ENCODE measurements at regions not wholly inside any gene's neighbourhood (a gene's known extent, or its start where the extent isn't known, plus 50 kb on each side); places are given as distances from the start of the nearest gene placed in this dataset.
"Not testable (repeated sequence)": the region's sequence is repeated elsewhere in the genome, so short reads cannot be mapped to it uniquely, and the experiment has no call there.

DNA sequence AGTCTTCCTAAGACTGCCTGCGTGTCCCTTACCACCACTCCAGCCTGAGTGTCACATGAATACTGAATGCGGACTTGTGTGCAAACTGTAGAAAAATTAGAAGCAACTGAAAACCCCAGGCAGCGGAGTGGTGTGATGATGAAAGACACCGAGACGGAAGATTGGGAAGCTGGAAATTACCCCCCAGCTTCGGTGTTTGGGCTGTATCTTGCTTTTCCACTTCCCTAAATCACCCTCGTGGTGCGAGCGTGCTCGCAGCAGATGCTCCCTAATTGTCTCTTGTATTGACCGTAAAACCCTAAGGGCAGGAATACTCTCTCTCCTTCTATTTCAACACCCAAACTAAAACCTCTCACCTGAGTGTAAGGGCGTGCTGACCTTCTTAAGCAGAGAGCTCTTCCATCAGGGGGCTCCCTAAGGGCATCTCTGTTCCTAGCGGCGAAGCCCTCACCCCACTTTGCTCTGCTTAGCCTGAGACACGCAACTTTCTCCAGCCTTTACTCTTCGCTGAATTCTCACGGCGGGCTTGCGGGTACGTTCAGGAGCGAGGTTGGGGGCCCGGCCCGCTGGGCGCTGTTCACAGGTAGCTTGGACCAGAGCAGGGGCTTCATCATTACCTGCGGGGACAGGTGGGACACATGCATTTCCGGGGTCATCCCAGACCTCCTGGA, 62.4 kb downstream of the CRYBB2 start:
- peaks cover 6% of the 10 kb centered on the region for H3K4me1 Mint-ChIP-seq (ENCODE audit: low read depth)
- H3K4me3 Mint-ChIP-seq = no peak overlapping the region
- no peak overlapping the region for H3K27ac Mint-ChIP-seq
- no peaks in the 10 kb centered on the region for H3K36me3 Mint-ChIP-seq (ENCODE audit: low read depth)
- intact Hi-C loops (cut with micrococcal nuclease) = no loop called here
- peaks cover 67% of the 10 kb centered on the region for H3K27me3 Mint-ChIP-seq
- H3K9me3 Mint-ChIP-seq = no peaks in the 10 kb centered on the region

- H3K4me1 Mint-ChIP-seq (ENCODE audit: low read depth) = peaks cover 6% of the 10 kb centered on the region
- no peak overlapping the region for H3K27ac Mint-ChIP-seq
- H3K9me3 Mint-ChIP-seq = no peaks in the 10 kb centered on the region
- no peak overlapping the region for H3K4me3 Mint-ChIP-seq
- H3K27me3 Mint-ChIP-seq = peaks cover 69% of the 10 kb centered on the region
- intact Hi-C loops (cut with micrococcal nuclease) = no loop called here
- no peaks in the 10 kb centered on the region for H3K36me3 Mint-ChIP-seq (ENCODE audit: low read depth)
Measured at GRCh38 chr22:25282346-25282670, 62.9 kb downstream of the CRYBB2 start.

DNA sequence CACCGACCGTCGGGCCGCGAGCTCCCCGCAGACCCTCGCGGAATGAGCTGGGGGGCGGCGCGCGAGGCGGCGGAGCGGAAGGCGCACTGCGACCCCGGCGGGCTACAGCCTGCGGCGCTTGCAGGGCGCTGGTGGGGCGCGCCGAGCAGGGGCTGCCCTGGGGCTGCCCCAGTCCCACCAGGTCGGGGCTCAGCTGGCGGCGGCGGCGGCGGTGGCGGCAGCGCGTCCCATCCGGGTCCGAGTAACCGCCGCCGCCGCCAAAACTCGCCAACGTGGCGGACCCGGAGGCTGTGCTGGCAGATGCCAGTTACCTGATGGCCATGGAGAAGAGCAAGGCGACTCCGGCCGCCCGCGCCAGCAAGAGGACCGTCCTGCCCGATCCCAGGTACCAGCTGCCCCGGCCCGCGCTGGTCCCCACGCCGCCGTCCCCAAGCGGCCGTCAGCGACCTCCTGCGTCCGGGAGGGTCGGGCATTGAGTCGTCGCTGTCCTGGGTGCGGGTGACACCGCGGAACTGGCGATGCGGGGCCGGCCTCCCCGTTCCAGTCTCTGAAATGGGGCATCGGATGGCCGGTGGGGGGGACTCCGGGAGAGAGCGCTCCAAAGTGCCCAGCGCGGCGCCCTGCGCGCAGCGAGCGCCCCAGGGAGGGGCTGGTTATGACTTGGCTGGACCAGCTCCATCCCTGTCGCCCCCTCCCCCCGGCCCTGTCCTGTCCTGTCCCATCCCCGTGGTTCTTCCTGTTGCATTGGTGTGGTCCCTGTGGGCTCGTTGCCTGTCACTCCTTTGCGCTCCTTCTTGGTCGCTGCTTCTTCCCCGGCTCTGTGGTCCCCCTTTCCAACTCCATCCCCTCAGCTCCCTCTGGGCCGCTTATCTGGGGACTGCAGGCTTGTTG, 63.5 kb downstream of the CRYBB2 start:
- intact Hi-C loops (cut with micrococcal nuclease) = no loop called here
- Mint-ChIP-seq H3K4me3 (no peak overlapping the region), H3K9me3 (no peaks in the 10 kb centered on the region), H3K4me1 (ENCODE audit: low read depth) (peaks cover 6% of the 10 kb centered on the region), H3K36me3 (ENCODE audit: low read depth) (no peaks in the 10 kb centered on the region), H3K27me3 (peaks cover 70% of the 10 kb centered on the region), H3K27ac (no peak overlapping the region)

GRCh38 chr22:25288481-25288880, 69.0 kb downstream of the CRYBB2 start:
- H3K36me3 Mint-ChIP-seq (ENCODE audit: low read depth); intact Hi-C loops (cut with micrococcal nuclease); H3K27ac Mint-ChIP-seq: not testable (repeated sequence)

DNA sequence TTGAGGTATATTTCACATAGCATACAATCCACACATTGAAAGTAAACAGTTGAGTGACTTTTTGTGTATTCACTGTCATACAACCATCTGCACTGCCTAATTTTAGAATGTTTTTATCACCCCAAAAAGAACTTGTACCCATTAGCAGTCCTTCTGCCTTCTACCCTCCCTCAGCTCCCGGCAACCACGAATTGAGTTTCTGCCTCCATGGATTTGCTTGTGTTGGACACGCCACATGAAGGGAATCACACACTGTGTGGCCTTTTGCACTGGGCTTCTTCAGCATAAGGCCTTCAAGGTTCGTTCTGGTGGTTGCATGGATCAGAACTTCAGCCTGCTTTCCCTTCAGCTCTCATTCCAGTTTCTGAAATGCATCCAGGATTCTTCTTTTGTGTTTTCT, 82.5 kb downstream of the CRYBB2 start:
- peaks cover 20% of the 10 kb centered on the region for H3K27me3 Mint-ChIP-seq
- H3K4me3 Mint-ChIP-seq; H3K27ac Mint-ChIP-seq; H3K4me1 Mint-ChIP-seq (ENCODE audit: low read depth); intact Hi-C loops (cut with micrococcal nuclease); H3K9me3 Mint-ChIP-seq; H3K36me3 Mint-ChIP-seq (ENCODE audit: low read depth): not testable (repeated sequence)

More at GRCh38 chr22:25288481-25288880, 69.0 kb downstream of the CRYBB2 start:
- H3K9me3 Mint-ChIP-seq; H3K4me1 Mint-ChIP-seq (ENCODE audit: low read depth); H3K4me3 Mint-ChIP-seq: not testable (repeated sequence)
- H3K27me3 Mint-ChIP-seq = peaks cover 35% of the 10 kb centered on the region

DNA sequence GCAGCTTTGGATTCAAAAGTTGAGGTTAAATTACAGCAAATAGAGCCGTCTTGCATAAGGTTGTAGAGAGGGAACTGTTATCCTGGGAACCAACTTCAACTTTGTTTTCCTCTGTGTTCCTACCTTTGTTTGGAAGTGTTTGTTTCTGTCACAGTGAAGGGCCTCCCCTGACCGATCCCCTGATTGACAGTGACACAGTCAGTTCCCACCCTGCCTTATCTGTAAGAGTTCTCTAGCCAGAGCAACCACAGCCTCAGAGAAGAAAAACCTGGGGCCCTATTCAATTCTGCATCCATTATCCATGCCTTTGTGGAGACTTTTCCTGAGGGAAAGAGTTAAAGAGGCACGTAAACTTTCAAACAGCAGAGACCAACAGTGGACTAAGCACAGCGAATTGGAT, 90.1 kb downstream of the CRYBB2 start:
- H3K4me1 Mint-ChIP-seq (ENCODE audit: low read depth); H3K27ac Mint-ChIP-seq; H3K9me3 Mint-ChIP-seq; H3K36me3 Mint-ChIP-seq (ENCODE audit: low read depth); intact Hi-C loops (cut with micrococcal nuclease); H3K4me3 Mint-ChIP-seq: not testable (repeated sequence)
- H3K27me3 Mint-ChIP-seq = peaks cover 11% of the 10 kb centered on the region

DNA sequence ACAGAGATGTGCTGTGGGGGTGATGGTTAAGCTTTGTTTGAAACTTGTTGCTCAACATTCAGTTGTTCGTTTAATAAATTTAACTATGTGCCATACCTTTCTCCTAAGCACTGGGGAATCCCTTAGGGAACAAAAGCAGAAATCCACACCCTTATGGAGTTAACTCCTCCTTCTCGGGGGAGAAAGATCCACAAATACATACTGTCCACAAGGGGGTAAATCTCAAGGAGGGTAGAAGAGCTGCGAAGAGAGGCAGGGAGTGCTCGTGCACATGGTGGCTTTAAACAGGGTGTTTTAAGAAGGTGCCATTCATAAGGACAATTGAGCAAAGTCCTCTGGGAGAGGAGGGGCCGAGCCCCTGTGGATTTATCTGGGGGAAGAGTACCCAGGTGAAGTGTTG, 92.5 kb downstream of the CRYBB2 start:
- H3K36me3 Mint-ChIP-seq (ENCODE audit: low read depth); H3K9me3 Mint-ChIP-seq; H3K4me1 Mint-ChIP-seq (ENCODE audit: low read depth); H3K4me3 Mint-ChIP-seq; intact Hi-C loops (cut with micrococcal nuclease); H3K27ac Mint-ChIP-seq: not testable (repeated sequence)
- H3K27me3 Mint-ChIP-seq = peaks cover 11% of the 10 kb centered on the region

DNA sequence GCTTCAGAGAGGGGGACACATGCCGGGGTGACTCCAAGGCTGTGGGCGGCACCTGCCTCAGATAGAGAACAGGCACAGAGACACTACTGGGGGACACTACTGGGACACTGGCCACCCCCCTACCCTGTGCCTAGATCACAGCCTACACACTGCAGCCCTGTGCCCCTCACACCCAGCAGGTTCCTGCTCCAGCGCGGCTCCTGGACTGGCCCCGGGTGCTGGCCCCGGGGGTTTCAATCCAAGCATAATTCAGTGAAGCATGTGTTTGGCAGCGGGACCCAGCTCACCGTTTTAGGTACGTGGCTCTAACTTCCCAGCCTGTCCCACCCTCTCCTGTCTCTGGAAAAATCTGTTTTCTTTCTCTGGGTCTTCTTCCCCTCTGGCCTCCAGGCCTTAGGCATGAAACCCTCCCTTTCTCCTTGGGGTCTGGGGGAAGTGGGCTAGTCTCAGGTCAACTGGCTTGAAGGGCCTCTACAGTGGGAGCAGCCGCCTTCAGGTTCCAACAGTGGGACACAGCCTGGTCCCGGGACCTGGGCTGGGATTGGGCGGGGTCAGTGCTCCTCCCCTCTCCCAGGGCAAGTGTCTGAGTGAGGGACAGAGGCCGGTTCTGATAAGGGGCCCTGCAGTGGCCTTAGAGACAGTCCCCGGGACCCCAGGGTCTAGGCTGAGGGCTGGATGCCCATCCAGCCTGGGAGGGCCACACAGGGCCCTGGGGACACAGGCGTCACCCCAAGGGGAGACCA, 98.8 kb downstream of the CRYBB2 start:
- no peak overlapping the region for H3K27ac Mint-ChIP-seq
- H3K36me3 Mint-ChIP-seq (ENCODE audit: low read depth) = no peaks in the 10 kb centered on the region
- H3K9me3 Mint-ChIP-seq = no peaks in the 10 kb centered on the region
- intact Hi-C loops (cut with micrococcal nuclease) = no loop called here
- H3K4me3 Mint-ChIP-seq = no peak overlapping the region
- peaks cover 4% of the 10 kb centered on the region for H3K27me3 Mint-ChIP-seq
- no peaks in the 10 kb centered on the region for H3K4me1 Mint-ChIP-seq (ENCODE audit: low read depth)

GRCh38 chr22:25327018-25327755, 107.7 kb downstream of the CRYBB2 start:
- no peaks in the 10 kb centered on the region for H3K27me3 Mint-ChIP-seq
- H3K4me1 Mint-ChIP-seq (ENCODE audit: low read depth) = no peaks in the 10 kb centered on the region
- H3K4me3 Mint-ChIP-seq = no peak overlapping the region
- no peaks in the 10 kb centered on the region for H3K9me3 Mint-ChIP-seq
- intact Hi-C loops (cut with micrococcal nuclease) = no loop called here
- H3K27ac Mint-ChIP-seq = no peak overlapping the region
- no peaks in the 10 kb centered on the region for H3K36me3 Mint-ChIP-seq (ENCODE audit: low read depth)

DNA sequence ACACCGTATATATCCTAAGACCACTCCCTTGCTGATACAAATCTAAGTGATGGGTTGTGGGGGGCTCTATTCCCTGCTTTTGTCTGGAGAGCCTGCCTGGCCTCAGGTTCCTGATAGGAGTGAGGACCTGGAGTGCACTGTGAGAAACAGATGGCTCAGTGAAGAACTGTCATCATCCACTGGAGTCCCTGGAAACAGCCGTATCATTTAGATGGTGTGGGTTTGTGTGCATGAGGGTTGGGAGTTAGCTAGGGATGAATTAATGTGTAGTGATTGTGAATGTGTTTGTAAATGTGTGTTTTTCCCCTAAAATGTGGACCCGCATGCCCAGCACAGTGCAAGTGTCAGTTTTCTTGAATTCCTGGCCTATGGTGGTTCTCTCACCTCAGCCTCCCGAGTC, 111.6 kb downstream of the CRYBB2 start:
- no peak overlapping the region for H3K4me3 Mint-ChIP-seq
- no peaks in the 10 kb centered on the region for H3K4me1 Mint-ChIP-seq (ENCODE audit: low read depth)
- H3K9me3 Mint-ChIP-seq = no peaks in the 10 kb centered on the region
- H3K27ac Mint-ChIP-seq = no peak overlapping the region
- H3K36me3 Mint-ChIP-seq (ENCODE audit: low read depth) = no peaks in the 10 kb centered on the region
- H3K27me3 Mint-ChIP-seq = peaks cover 5% of the 10 kb centered on the region
- intact Hi-C loops (cut with micrococcal nuclease) = no loop called here

- H3K27me3 Mint-ChIP-seq; H3K4me3 Mint-ChIP-seq; H3K36me3 Mint-ChIP-seq (ENCODE audit: low read depth); H3K27ac Mint-ChIP-seq; H3K9me3 Mint-ChIP-seq; H3K4me1 Mint-ChIP-seq (ENCODE audit: low read depth); intact Hi-C loops (cut with micrococcal nuclease): not testable (repeated sequence)
Measured at GRCh38 chr22:25331911-25332310, 112.5 kb downstream of the CRYBB2 start.

GRCh38 chr22:25332386-25332785, 112.9 kb downstream of the CRYBB2 start:
- no peak overlapping the region for H3K4me3 Mint-ChIP-seq
- H3K27ac Mint-ChIP-seq = no peak overlapping the region
- peaks cover 5% of the 10 kb centered on the region for H3K27me3 Mint-ChIP-seq
- H3K36me3 Mint-ChIP-seq (ENCODE audit: low read depth) = no peaks in the 10 kb centered on the region
- intact Hi-C loops (cut with micrococcal nuclease) = no loop called here
- no peaks in the 10 kb centered on the region for H3K4me1 Mint-ChIP-seq (ENCODE audit: low read depth)
- H3K9me3 Mint-ChIP-seq = no peaks in the 10 kb centered on the region

DNA sequence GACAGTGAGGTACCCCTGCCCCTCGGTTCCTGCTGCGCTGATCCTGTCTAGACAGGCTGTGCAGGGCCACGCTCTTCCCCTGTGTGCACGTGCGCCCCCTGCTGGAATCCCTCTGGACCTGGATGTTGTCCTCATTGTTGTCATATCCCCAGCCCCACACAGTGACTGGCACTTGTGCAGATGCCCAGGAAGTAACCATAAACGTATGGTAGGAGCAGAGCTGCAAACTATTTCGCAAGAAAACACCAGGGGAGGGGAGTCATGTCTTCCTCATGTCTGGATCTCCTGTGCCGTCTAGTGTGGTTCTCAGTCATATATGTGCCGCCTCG, 114.7 kb downstream of the CRYBB2 start:
- no peaks in the 10 kb centered on the region for H3K36me3 Mint-ChIP-seq (ENCODE audit: low read depth)
- H3K4me1 Mint-ChIP-seq (ENCODE audit: low read depth) = no peaks in the 10 kb centered on the region
- no peaks in the 10 kb centered on the region for H3K9me3 Mint-ChIP-seq
- no peak overlapping the region for H3K4me3 Mint-ChIP-seq
- no peak overlapping the region for H3K27ac Mint-ChIP-seq
- H3K27me3 Mint-ChIP-seq = peaks cover 5% of the 10 kb centered on the region
- intact Hi-C loops (cut with micrococcal nuclease) = no loop called here

DNA sequence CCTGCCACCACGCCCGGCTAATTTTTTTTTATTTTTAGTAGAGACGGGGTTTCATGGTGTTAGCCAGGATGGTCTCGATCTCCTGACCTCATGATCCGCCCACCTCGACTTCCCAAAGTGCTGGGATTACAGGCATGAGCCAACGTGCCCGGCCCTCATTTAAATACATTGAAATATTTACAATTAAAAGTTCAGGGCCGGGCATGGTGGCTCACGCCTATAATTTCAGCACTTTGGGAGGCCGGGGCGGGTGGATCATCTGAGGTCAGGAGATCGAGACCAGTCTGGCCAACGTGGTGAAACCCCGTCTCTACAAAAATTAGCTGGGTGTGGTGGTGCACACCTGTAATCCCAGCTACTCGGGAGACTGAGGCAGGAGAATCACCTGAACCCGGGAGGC, 115.2 kb downstream of the CRYBB2 start:
- H3K4me3 Mint-ChIP-seq; intact Hi-C loops (cut with micrococcal nuclease); H3K27me3 Mint-ChIP-seq; H3K9me3 Mint-ChIP-seq; H3K4me1 Mint-ChIP-seq (ENCODE audit: low read depth); H3K27ac Mint-ChIP-seq; H3K36me3 Mint-ChIP-seq (ENCODE audit: low read depth): not testable (repeated sequence)

All from dendritic cell treated with granulocyte-macrophage colony-stimulating factor and Interleukin-4, amounts not matched to agents 40 ng/mL and 50 ng/mL, for 4 days (primary cell).